Psoas muscle (tissue), 7 donors: ENCODE measurements at regions not wholly inside any gene's neighbourhood (a gene's known extent, or its start where the extent isn't known, plus 50 kb on each side); places are given as distances from the start of the nearest gene placed in this dataset.

Source experiments
- ATAC-seq, 4 donors: fragments of 200-7000 bp; cut with Tn5 transposase; one replicate each; pipeline ENCODE4 v1.9.1; 2020; ENCODE audit warnings: moderate library complexity in 3 of 4, mild to moderate bottlenecking in 2 of 4
- DNase-seq, 2 donors: peaks; one replicate each; pipeline ENCODE4 v3.0.0-alpha.2; 2020
- H3K27ac ChIP-seq: fragments of 200-600 bp; one replicate; pipeline ENCODE4 v1.8.0; 2022
- H3K27me3 ChIP-seq, 3 donors: fragments of 200-600 bp in 1 of 3; one replicate each; pipeline versions ENCODE4 v1.6.1 to v1.8.0; 2013 to 2022; ENCODE audit warnings: low read length in 2 of 3, mild to moderate bottlenecking in 2 of 3, moderate library complexity in 1 of 3; ENCODE audit not compliant: insufficient read depth in 3 of 3
- H3K36me3 ChIP-seq, 2 donors: fragments of 200-600 bp in 1 of 2; one replicate each; pipeline versions ENCODE4 v1.6.1 to v1.8.0; 2013 to 2022; ENCODE audit warnings: low read depth in 1 of 2, mild to moderate bottlenecking in 1 of 2, moderate library complexity in 1 of 2; ENCODE audit not compliant: insufficient read depth in 1 of 2
- H3K4me1 ChIP-seq: fragments of 200-600 bp; one replicate; pipeline ENCODE4 v1.8.0; 2022
- H3K4me3 ChIP-seq: fragments of 200-600 bp; one replicate; pipeline ENCODE4 v1.8.0; 2022; ENCODE audit warnings: mild to moderate bottlenecking
- H3K9me3 ChIP-seq: fragments of 200-600 bp; one replicate; pipeline ENCODE4 v1.8.0; 2022
- CTCF ChIP-seq: fragments of 200-600 bp; IDR thresholded peaks from one replicate; pipeline ENCODE4 v1.8.0; 2022; ENCODE audit warnings: antibody characterized with exemption
- WGBS, 3 donors: extraction: QIAGEN DNeasy Blood & Tissue Kit; methylation state at CpG; one replicate each; pipeline versions ENCODE4 v1.1.6 to v1.1.7; 2013; 5-methylcytosine and 5-hydroxymethylcytosine counted together
- intact Hi-C, 2 donors: fragments of 100-400 bp; cut with DNase I; formaldehyde crosslinking; loops; one replicate each; pipeline versions ENCODE4 v1.11.0 to v1.14.2; 2022
- donor health status: healthy with polysubstance abuse.
- donor health status: DM: no; HTN: no; CAD: no; lungs with moderate emphysema.
- donor health status: Bipolar disorder and iron deficiency.
- donor health status: healthy.
- donor health status: DM: yes; HTN: yes; CAD: no.
- donor health status: DM: no; HTN: no; CAD: no.
- donor health status: DM: yes; HTN: yes; CAD: no.

- 27 to 50% (median 47%) methylated on average over 1 of the region's 1 CpG for WGBS, 3 donors
- no peaks in the 10 kb centered on the region for H3K27me3 ChIP-seq
- no peaks in the 10 kb centered on the region for H3K4me1 ChIP-seq
- intact Hi-C loops, result no loop called here
- TF ChIP-seq CTCF, result no peak
- no peak overlapping the region for H3K4me3 ChIP-seq
- H3K36me3 ChIP-seq, result no peaks in the 10 kb centered on the region
- ATAC-seq (no peak), DNase-seq (no peak)
- H3K9me3 ChIP-seq, result peaks cover 9% of the 10 kb centered on the region
- no peak overlapping the region for H3K27ac ChIP-seq
These were observed 846.5 kb upstream of the NCAM2 start for GRCh38 chr21:20151741-20152140.

- H3K36me3 ChIP-seq, result no peaks in the 10 kb centered on the region
- ATAC-seq (no peak), DNase-seq (no peak)
- H3K27ac ChIP-seq, result no peak overlapping the region
- no peak overlapping the region for H3K4me3 ChIP-seq
- intact Hi-C loops, result no loop called here
- H3K27me3 ChIP-seq, result no peaks in the 10 kb centered on the region
- TF ChIP-seq CTCF, result no peak
- no peaks in the 10 kb centered on the region for H3K9me3 ChIP-seq
- no peaks in the 10 kb centered on the region for H3K4me1 ChIP-seq
- WGBS, 3 donors, result 50 to 59% (median 54%) methylated on average over 4 of the region's 4 CpGs
These were observed 835.0 kb upstream of the NCAM2 start for GRCh38 chr21:20163167-20163566.

- 79 to 93% (median 86%) methylated on average over 1 of the region's 1 CpG for WGBS, 3 donors
- Histone ChIP-seq H3K27ac (no peak overlapping the region), H3K9me3 (no peaks in the 10 kb centered on the region), H3K4me3 (no peak overlapping the region), H3K4me1 (no peaks in the 10 kb centered on the region), H3K27me3 (no peaks in the 10 kb centered on the region), H3K36me3 (no peaks in the 10 kb centered on the region)
- intact Hi-C loops, result no loop called here
- TF ChIP-seq CTCF, result no peak
- no peak for DNase-seq
- no peak for ATAC-seq
These were observed 831.1 kb upstream of the NCAM2 start for GRCh38 chr21:20167059-20167458.

- Histone ChIP-seq H3K9me3 (no peaks in the 10 kb centered on the region), H3K36me3 (no peaks in the 10 kb centered on the region), H3K4me1 (no peaks in the 10 kb centered on the region), H3K27ac (no peak overlapping the region), H3K4me3 (no peak overlapping the region), H3K27me3 (no peaks in the 10 kb centered on the region)
- intact Hi-C loops, result no loop called here
- TF ChIP-seq CTCF, result no peak
- DNase-seq (no peak), ATAC-seq (no peak)
- 65 to 77% (median 76%) methylated on average over 3 of the region's 3 CpGs for WGBS, 3 donors
These were observed 828.2 kb upstream of the NCAM2 start for GRCh38 chr21:20169812-20170576.

- DNase-seq (no peak), ATAC-seq (no peak)
- H3K36me3 ChIP-seq, result no peaks in the 10 kb centered on the region
- peaks cover 5% of the 10 kb centered on the region for H3K9me3 ChIP-seq
- no peak overlapping the region for H3K27ac ChIP-seq
- no peak for TF ChIP-seq CTCF
- H3K27me3 ChIP-seq, result no peaks in the 10 kb centered on the region
- intact Hi-C loops, result no loop called here
- 44 to 47% (median 47%) methylated on average over 3 of the region's 3 CpGs for WGBS, 3 donors
- no peak overlapping the region for H3K4me3 ChIP-seq
- H3K4me1 ChIP-seq, result no peaks in the 10 kb centered on the region
These were observed 812.0 kb upstream of the NCAM2 start for GRCh38 chr21:20186186-20186585.
